Osteocyte (in vitro differentiated cells): ENCODE measurements at regions not wholly inside any gene's neighbourhood (a gene's known extent, or its start where the extent isn't known, plus 50 kb on each side); places are given as distances from the start of the nearest gene placed in this dataset.

Source experiments
- DNase-seq: peaks from one replicate; pipeline ENCODE4 v3.0.0; 2021; ENCODE audit warnings: mixed read lengths; ENCODE audit not compliant: unreplicated experiment; ENCODE audit errors: extremely low spot score
- H3K27ac Mint-ChIP-seq: one replicate; pipeline ENCODE4 v1.8.0; 2021; ENCODE audit warnings: mild to moderate bottlenecking, mixed read lengths; ENCODE audit not compliant: unreplicated experiment
- H3K27me3 Mint-ChIP-seq: one replicate; pipeline ENCODE4 v1.8.0; 2021; ENCODE audit warnings: mixed read lengths; ENCODE audit not compliant: unreplicated experiment
- H3K36me3 Mint-ChIP-seq: one replicate; pipeline ENCODE4 v1.8.0; 2021; ENCODE audit warnings: mixed read lengths; ENCODE audit not compliant: unreplicated experiment
- H3K4me1 Mint-ChIP-seq: one replicate; pipeline ENCODE4 v1.8.0; 2021; ENCODE audit warnings: mixed read lengths; ENCODE audit not compliant: unreplicated experiment
- H3K4me3 Mint-ChIP-seq: one replicate; pipeline ENCODE4 v1.8.0; 2021; ENCODE audit warnings: mild to moderate bottlenecking, moderate library complexity, mixed read lengths; ENCODE audit not compliant: unreplicated experiment
- H3K9me3 Mint-ChIP-seq: one replicate; pipeline ENCODE4 v1.8.0; 2021; ENCODE audit warnings: mixed read lengths; ENCODE audit not compliant: unreplicated experiment
- CTCF ChIP-seq: fragments of 200-600 bp; sonication (generic); IDR thresholded peaks from 2 replicates; pipeline ENCODE4 v1.5.0; 2021; ENCODE audit warnings: antibody characterized with exemption, mild to moderate bottlenecking, moderate library complexity

DNA sequence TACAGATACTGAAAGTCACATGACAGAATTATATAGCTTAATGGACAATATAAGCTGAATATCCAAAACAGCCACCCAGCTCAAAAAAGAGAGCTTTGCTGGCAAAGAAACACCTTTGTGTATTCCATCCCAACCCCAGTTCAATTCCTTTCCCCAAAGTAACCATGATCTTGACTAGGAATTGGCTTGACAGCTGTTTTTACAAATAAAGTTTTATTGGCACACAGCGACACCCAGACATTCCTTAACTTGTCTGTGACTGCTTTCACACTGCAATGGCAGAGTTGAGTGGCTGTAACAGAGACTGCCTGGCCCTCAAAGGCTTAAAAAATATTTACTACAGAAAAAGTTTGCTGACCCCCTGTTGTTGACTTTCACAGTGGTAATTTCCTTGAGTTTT is 264.0 kb upstream of the TSHZ2 start:
- H3K36me3 Mint-ChIP-seq: no peaks in the 10 kb centered on the region
- no peak for TF ChIP-seq CTCF
- DNase-seq: no peak
- H3K9me3 Mint-ChIP-seq: peaks cover 8% of the 10 kb centered on the region
- H3K4me3 Mint-ChIP-seq: no peak overlapping the region
- H3K27me3 Mint-ChIP-seq: no peaks in the 10 kb centered on the region
- H3K4me1 Mint-ChIP-seq: no peaks in the 10 kb centered on the region
- H3K27ac Mint-ChIP-seq: no peak overlapping the region

DNA sequence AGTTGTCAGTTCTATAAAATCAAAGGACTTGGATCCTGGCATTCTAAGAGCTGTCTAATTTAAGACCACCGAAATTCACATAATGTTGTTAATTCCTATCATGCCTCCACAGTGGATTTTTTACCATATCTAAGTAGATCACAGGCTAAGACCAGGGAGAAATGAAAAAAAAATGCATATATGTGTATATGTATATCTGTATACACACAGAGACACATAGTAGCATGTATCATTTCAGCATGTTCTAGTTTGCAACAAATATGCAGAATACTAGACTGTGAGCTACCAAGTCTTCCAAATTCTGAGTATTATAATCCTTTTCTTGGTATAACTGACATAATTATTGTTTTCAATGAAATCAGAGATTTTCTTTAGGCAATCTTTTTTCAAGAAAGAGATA is 267.6 kb upstream of the TSHZ2 start:
- peaks cover 5% of the 10 kb centered on the region for H3K9me3 Mint-ChIP-seq
- no peaks in the 10 kb centered on the region for H3K36me3 Mint-ChIP-seq
- DNase-seq: no peak
- no peak overlapping the region for H3K27ac Mint-ChIP-seq
- TF ChIP-seq CTCF: no peak
- no peak overlapping the region for H3K4me3 Mint-ChIP-seq
- no peaks in the 10 kb centered on the region for H3K4me1 Mint-ChIP-seq
- H3K27me3 Mint-ChIP-seq: no peaks in the 10 kb centered on the region

- Mint-ChIP-seq H3K27me3 (no peaks in the 10 kb centered on the region), H3K9me3 (peaks cover 7% of the 10 kb centered on the region), H3K4me3 (no peak overlapping the region), H3K27ac (no peak overlapping the region), H3K36me3 (no peaks in the 10 kb centered on the region), H3K4me1 (no peaks in the 10 kb centered on the region)
- no peak for TF ChIP-seq CTCF
- no peak for DNase-seq
Measured at GRCh38 chr20:52688345-52688744, 283.8 kb upstream of the TSHZ2 start.

DNA sequence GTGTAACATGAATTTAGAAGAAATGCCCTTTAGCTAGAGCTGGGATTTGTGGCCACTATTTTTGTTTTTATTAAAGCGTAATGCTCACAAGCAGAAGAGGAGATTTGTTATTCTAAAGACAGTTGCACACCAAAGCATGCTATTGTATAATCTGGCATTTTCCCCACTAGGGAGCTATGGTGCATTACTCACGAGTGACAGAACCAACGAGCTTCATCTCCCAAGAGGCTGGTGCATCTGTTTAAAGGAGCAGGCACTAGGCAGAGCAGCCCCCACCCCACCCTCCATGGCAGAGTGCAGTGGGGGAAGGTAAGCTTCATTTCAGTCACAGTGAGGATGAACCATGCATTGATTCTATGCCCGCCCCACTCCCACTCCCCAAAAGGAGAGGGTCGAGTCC is 287.3 kb upstream of the TSHZ2 start:
- no peak overlapping the region for H3K4me3 Mint-ChIP-seq
- no peak for TF ChIP-seq CTCF
- no peaks in the 10 kb centered on the region for H3K27me3 Mint-ChIP-seq
- H3K9me3 Mint-ChIP-seq: peaks cover 16% of the 10 kb centered on the region
- H3K36me3 Mint-ChIP-seq: no peaks in the 10 kb centered on the region
- no peak overlapping the region for H3K27ac Mint-ChIP-seq
- H3K4me1 Mint-ChIP-seq: no peaks in the 10 kb centered on the region
- no peak for DNase-seq

DNA sequence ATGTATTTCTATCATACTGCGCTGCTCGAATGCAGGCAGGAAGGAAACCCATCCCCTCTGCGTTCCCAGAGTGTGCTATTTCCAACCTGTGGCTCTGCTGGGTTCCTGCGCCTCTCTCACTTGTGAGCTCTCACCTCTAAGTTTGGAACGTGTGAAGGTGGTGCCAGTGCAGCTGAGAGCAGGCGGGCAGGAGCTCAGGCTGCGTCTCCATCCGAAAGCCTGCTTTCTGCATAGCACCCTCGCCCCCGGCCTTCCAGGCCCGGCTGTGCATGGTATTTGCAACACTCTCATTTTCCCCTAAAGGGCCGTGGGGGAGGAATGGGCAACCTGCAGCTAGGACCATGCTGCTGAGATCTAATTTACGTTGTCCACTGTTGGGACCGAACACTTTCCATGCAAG is 288.0 kb upstream of the TSHZ2 start:
- DNase-seq: no peak
- H3K9me3 Mint-ChIP-seq: peaks cover 16% of the 10 kb centered on the region
- no peak overlapping the region for H3K27ac Mint-ChIP-seq
- H3K27me3 Mint-ChIP-seq: no peaks in the 10 kb centered on the region
- H3K36me3 Mint-ChIP-seq: no peaks in the 10 kb centered on the region
- TF ChIP-seq CTCF: no peak
- H3K4me3 Mint-ChIP-seq: no peak overlapping the region
- H3K4me1 Mint-ChIP-seq: no peaks in the 10 kb centered on the region
